ENCODE measurements at regions not wholly inside any gene's neighbourhood (a gene's known extent, or its start where the extent isn't known, plus 50 kb on each side); places are given as distances from the start of the nearest gene placed in this dataset.

DNA sequence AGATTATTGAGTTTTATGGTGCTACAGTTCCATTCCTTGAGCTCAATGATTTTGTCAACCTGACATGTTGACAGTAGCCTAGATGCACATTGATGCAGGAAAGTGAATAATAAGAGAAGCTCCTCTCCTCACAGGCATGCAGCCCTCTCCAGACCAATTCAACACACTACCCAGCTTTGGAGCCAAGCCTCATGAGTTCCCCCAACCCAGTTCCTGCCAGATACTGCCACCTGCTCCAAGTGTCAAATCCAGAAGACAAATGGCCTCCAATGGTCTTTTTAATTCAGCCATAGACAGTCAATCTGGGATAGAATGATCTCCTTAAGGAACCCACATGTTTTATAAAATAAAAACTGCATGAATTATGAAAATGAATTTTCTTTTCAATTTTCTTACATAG is 83.7 kb upstream of the ARHGEF3 start:
- no peak for TF ChIP-seq ZFX (IDR thresholded peaks at IDR 0.05; ENCODE audit: borderline replicate concordance)
- TF ChIP-seq, protein P1, sequence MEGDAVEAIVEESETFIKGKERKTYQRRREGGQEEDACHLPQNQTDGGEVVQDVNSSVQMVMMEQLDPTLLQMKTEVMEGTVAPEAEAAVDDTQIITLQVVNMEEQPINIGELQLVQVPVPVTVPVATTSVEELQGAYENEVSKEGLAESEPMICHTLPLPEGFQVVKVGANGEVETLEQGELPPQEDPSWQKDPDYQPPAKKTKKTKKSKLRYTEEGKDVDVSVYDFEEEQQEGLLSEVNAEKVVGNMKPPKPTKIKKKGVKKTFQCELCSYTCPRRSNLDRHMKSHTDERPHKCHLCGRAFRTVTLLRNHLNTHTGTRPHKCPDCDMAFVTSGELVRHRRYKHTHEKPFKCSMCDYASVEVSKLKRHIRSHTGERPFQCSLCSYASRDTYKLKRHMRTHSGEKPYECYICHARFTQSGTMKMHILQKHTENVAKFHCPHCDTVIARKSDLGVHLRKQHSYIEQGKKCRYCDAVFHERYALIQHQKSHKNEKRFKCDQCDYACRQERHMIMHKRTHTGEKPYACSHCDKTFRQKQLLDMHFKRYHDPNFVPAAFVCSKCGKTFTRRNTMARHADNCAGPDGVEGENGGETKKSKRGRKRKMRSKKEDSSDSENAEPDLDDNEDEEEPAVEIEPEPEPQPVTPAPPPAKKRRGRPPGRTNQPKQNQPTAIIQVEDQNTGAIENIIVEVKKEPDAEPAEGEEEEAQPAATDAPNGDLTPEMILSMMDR (IDR thresholded peaks at IDR 0.05), result no peak
- no peak overlapping the region for H3K27ac ChIP-seq

DNA sequence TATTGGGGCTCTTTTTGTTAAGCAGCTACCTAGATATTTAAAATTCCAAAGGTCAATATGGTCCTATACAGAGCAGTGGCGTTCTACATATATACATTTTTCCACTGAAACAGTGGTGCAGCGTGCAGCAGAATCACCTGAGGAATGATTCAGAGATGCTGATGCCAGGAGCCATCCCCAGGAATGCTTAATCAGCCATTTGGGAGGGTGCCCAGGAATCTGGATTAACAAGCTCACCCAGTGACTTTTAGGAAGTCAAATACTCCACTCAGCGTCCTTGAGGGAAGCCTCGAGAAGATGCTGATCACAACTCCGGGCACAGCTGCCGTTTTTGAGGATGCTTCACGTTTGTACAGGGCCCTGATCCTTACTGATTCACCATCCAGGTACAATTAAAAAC is 82.6 kb upstream of the ARHGEF3 start:
- TF ChIP-seq ZFX (IDR thresholded peaks at IDR 0.05; ENCODE audit: borderline replicate concordance), result no peak
- TF ChIP-seq, protein P1 (IDR thresholded peaks at IDR 0.05), result no peak
- H3K27ac ChIP-seq, result no peak overlapping the region

DNA sequence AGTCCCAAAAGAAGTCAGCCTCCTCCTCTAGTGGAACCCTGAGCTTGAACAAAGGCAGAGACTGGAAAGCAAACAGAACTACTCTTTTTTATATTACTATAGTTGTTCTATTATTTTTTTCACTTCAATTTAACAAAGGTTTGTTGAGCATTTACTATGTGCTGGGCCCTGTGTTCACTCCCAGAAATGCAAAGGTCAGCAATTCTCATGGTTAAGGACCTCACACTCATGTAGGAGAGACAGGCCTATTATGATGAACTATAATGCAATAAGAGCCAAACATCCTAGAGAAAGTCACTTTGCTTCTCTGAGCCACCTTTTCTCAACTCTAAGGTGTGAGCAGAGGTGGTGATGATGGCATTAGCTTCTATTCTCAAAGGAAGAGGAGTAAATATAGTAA is 82.1 kb upstream of the ARHGEF3 start:
- H3K27ac ChIP-seq, result no peak overlapping the region
- TF ChIP-seq ZFX (IDR thresholded peaks at IDR 0.05; ENCODE audit: borderline replicate concordance), result no peak
- TF ChIP-seq, protein P1 (IDR thresholded peaks at IDR 0.05), result no peak

DNA sequence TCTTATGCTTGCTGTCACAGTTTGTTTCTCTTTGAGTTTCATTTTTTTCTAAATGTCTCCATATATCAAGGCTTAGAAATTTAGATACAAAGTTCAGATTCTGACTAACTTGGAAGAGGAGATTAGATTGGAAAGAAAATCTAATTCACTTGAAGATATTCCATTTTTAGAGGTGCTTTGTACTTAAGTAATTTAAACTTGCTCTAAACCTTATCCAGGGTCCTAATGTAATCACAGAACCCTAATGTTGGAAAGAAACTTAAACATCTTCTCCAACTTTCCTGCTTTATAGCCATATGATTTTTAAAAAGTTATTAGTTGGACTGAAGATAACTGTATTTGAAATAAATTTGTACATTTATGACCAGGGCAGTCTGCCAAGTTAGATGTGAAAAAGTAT is 81.1 kb upstream of the ARHGEF3 start:
- TF ChIP-seq ZFX (IDR thresholded peaks at IDR 0.05; ENCODE audit: borderline replicate concordance), result no peak
- TF ChIP-seq, protein P1 (IDR thresholded peaks at IDR 0.05), result no peak
- H3K27ac ChIP-seq, result no peak overlapping the region

DNA sequence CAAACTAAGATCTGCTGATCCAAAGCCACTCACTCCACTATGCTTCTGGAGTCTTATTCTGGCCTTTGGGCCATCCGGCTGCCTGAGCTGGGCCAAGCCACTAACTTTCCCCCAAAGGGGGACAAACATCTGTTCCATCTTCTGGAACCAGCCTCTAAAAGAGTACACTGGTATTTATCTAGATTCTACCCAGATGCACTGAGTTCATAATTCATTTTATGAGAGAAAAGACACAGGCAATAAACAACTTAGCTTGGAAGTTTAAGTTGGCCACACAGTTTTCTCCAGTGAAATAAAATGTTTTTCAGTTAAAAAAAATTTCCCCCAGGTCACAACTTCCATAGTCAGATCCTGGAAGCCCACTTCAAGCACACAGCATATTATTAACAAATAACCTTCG is 80.1 kb upstream of the ARHGEF3 start:
- TF ChIP-seq ZFX (IDR thresholded peaks at IDR 0.05; ENCODE audit: borderline replicate concordance), result no peak
- TF ChIP-seq, protein P1 (IDR thresholded peaks at IDR 0.05), result no peak
- H3K27ac ChIP-seq, result no peak overlapping the region

DNA sequence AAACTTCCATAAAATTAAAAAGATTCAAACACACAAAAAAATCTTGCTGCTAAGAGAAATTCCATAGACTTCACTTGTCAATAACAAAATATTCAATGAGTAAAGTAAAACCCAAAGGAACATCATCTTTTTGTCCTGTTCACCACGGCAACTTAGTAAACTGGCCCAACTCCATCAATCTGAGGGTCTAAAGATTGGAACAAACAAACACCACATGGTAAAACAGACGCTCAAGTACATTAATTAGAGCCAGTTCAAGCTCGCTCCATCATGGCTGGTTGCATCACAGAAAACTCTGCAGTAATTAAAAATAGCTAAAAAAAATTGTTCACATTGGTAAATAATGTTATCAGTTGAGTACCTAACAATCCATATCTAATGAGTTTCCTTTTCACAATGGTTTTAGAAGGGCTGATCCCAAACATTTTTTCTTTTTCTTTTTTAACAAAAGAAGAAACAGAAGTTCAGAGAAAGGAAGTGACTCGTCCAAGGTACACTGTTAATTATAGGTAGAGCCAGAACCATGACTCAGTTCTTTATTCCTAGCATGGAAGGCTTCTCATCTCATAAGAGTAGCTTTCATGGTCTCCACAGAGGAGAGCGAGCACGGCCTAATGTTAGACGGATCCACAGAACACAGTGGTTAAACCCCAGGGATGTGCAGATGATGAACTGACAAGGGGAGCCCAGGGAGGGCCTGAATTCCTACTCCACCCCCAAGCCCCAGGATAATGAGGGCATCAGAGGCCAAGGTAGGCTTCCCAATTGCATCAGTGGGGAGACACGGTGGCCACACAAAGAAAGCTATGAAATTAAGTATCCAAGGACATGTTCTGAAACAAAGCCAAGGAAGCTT is 79.2 kb upstream of the ARHGEF3 start:
- TF ChIP-seq ZFX (IDR thresholded peaks at IDR 0.05; ENCODE audit: borderline replicate concordance), result no peak
- TF ChIP-seq, protein P1 (IDR thresholded peaks at IDR 0.05), result no peak
- H3K27ac ChIP-seq, result no peak overlapping the region

DNA sequence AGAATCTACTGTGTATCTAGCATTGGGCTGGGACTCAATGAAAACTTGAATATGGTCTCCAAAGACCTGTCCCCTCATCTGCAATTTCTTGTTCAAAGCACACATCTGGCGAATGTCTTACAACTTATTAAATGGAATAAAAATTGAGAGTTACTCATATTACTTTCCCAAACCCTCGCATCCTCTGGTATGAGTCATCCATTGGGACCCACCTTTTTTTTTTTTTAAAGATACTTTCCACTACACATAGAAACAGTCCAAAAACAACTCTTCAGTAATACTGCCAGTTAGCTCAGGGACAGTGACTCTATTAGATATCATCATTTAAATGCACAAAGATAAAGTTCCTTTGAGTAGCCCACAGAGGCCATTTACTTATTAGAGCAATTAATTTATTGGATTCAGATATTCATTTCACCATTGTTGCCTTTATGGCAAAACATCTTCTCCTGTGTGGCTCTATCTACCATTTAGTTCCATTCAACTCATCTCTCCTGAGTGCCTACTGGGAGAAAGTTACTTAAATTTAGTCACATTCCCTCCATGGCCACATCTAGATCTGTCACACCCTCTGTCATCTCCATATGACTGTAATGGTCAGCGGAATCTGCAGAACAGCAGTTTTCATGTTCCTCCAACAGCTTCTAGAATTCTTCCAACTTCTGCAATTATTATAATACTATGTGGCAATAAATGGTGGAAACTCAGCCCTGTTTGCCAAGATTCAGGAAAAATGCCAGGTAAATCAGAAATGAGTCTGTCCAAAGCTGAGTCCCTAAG is 77.9 kb upstream of the ARHGEF3 start:
- TF ChIP-seq, protein P1 (IDR thresholded peaks at IDR 0.05), result no peak
- no peak for TF ChIP-seq ZFX (IDR thresholded peaks at IDR 0.05; ENCODE audit: borderline replicate concordance)
- H3K27ac ChIP-seq, result no peak overlapping the region

Data from 22Rv1 (cell line).